Trophoblast cell (in vitro differentiated cells and primary cell): ENCODE measurements at regions not wholly inside any gene's neighbourhood (a gene's known extent, or its start where the extent isn't known, plus 50 kb on each side); places are given as distances from the start of the nearest gene placed in this dataset.

ENCODE experiments used
- DNase-seq, 2 donors: peaks; one replicate each; pipeline ENCODE4 v3.0.0-alpha.2; 2016
- H2AFZ ChIP-seq: 2 replicates; pipeline ENCODE4 v1.6.1; 2013; ENCODE audit warnings: low read length, moderate library complexity, mild to moderate bottlenecking; ENCODE audit not compliant: insufficient read depth, poor library complexity
- H2AK5ac ChIP-seq: 2 replicates; pipeline ENCODE4 v1.6.1; 2013; ENCODE audit warnings: mild to moderate bottlenecking, low read length
- H2BK120ac ChIP-seq: 2 replicates; pipeline ENCODE4 v1.6.1; 2013; ENCODE audit warnings: low read length, mild to moderate bottlenecking, moderate library complexity; ENCODE audit not compliant: insufficient read depth, poor library complexity
- H2BK12ac ChIP-seq: 2 replicates; pipeline ENCODE4 v1.6.1; 2013; ENCODE audit warnings: mild to moderate bottlenecking, low read length, moderate library complexity
- H2BK5ac ChIP-seq: 2 replicates; pipeline ENCODE4 v1.6.1; 2013; ENCODE audit warnings: low read length, low read depth, moderate library complexity, mild to moderate bottlenecking; ENCODE audit not compliant: poor library complexity
- H3K14ac ChIP-seq: 2 replicates; pipeline ENCODE4 v1.6.1; 2013; ENCODE audit warnings: mild to moderate bottlenecking, low read length
- H3K18ac ChIP-seq: 2 replicates; pipeline ENCODE4 v1.6.1; 2013; ENCODE audit warnings: mild to moderate bottlenecking, low read length
- H3K23ac ChIP-seq: 2 replicates; pipeline ENCODE4 v1.6.1; 2013; ENCODE audit warnings: low read length
- H3K27ac ChIP-seq: 2 replicates; pipeline ENCODE4 v1.5.1; 2013; ENCODE audit warnings: low read depth, mild to moderate bottlenecking, inconsistent platforms, low read length, moderate library complexity
- H3K27me3 ChIP-seq: 2 replicates; pipeline ENCODE4 v1.6.1; 2013; ENCODE audit warnings: inconsistent platforms, mild to moderate bottlenecking, low read length, moderate library complexity; ENCODE audit not compliant: insufficient read depth
- H3K36me3 ChIP-seq, 2 experiments: 1 replicate in 1 of 2; 2 replicates in 1 of 2; pipeline ENCODE4 v1.6.1; 2013; ENCODE audit warnings: low read length in 2 of 2, mild to moderate bottlenecking in 2 of 2, moderate library complexity in 1 of 2; ENCODE audit not compliant: insufficient read depth in 2 of 2, control insufficient read depth in 1 of 2
- H3K4ac ChIP-seq: 2 replicates; pipeline ENCODE4 v1.6.1; 2013; ENCODE audit warnings: low read depth, mild to moderate bottlenecking, low read length, moderate library complexity
- H3K4me1 ChIP-seq, 2 experiments: 1 replicate in 1 of 2; 2 replicates in 1 of 2; pipeline ENCODE4 v1.6.1; 2013; ENCODE audit warnings: low read length in 2 of 2, mild to moderate bottlenecking in 2 of 2, moderate library complexity in 1 of 2; ENCODE audit not compliant: insufficient read depth in 2 of 2, control insufficient read depth in 1 of 2
- H3K4me2 ChIP-seq: 2 replicates; pipeline ENCODE4 v1.6.1; 2013; ENCODE audit warnings: inconsistent platforms, mild to moderate bottlenecking, low read length, moderate library complexity
- H3K4me3 ChIP-seq: 2 replicates; pipeline ENCODE4 v1.5.1; 2013; ENCODE audit warnings: mild to moderate bottlenecking, low read depth, low read length, inconsistent platforms
- H3K79me1 ChIP-seq: one replicate; pipeline ENCODE4 v1.6.1; 2013; ENCODE audit warnings: low read length
- H3K79me2 ChIP-seq: 2 replicates; pipeline ENCODE4 v1.6.1; 2013; ENCODE audit warnings: low read length, mild to moderate bottlenecking; ENCODE audit not compliant: control insufficient read depth, insufficient read depth, poor library complexity
- H3K9ac ChIP-seq: 2 replicates; pipeline ENCODE4 v1.6.1; 2013; ENCODE audit warnings: mild to moderate bottlenecking, low read length
- H3K9me3 ChIP-seq: 2 replicates; pipeline ENCODE4 v1.6.1; 2013; ENCODE audit warnings: low read depth, mild to moderate bottlenecking, control low read depth, inconsistent platforms, low read length; ENCODE audit not compliant: insufficient read depth
- H4K12ac ChIP-seq: 2 replicates; pipeline ENCODE4 v1.6.1; 2013; ENCODE audit warnings: low read depth, mild to moderate bottlenecking, low read length, moderate library complexity
- H4K8ac ChIP-seq: 2 replicates; pipeline ENCODE4 v1.6.1; 2013; ENCODE audit warnings: low read depth, mild to moderate bottlenecking, low read length, moderate library complexity
- H4K91ac ChIP-seq: one replicate; pipeline ENCODE4 v1.6.1; 2013; ENCODE audit warnings: low read depth, mild to moderate bottlenecking, low read length, moderate library complexity
- whole genome bisulfite sequencing: extraction: QIAGEN DNeasy Blood & Tissue Kit; methylation state at CpG from one replicate; pipeline ENCODE4 v1.1.7; 2013; ENCODE audit warnings: missing lambda C conversion rate; ENCODE audit not compliant: insufficient read length, insufficient coverage; ENCODE audit errors: extremely low coverage; 5-methylcytosine and 5-hydroxymethylcytosine counted together

DNA sequence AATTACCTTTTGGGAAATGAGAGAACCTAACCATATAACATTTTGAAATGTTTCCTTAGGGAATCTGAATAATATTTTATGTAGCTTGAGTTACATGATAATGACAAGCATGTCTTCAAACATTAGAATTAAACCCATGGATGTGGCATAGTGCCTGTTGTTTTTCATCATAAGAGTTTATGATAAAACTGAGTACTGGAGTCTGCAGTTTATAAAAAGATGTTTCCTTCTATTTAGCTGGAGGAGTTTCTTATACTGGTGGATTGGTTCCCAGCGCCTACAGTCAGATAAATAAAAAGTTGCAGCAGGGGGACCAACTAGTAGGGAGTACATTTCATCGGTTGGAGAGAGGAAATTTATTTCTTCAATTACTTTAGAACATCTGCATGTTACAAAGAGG is 70.1 kb upstream of the PCDH18 start:
- no peak overlapping the region for H3K4ac ChIP-seq
- no peak overlapping the region for H2BK120ac ChIP-seq
- no peak overlapping the region for H3K4me3 ChIP-seq
- no peak for DNase-seq
- H3K4me1 ChIP-seq: peaks cover 0 to 7% of the 10 kb centered on the region in 2 experiments
- no peak overlapping the region for H4K91ac ChIP-seq
- no peak overlapping the region for H2AFZ ChIP-seq
- no peak overlapping the region for H3K9ac ChIP-seq
- H3K4me2 ChIP-seq: no peak overlapping the region
- no peak overlapping the region for H3K18ac ChIP-seq
- no peak overlapping the region for H3K23ac ChIP-seq
- H3K27me3 ChIP-seq: no peaks in the 10 kb centered on the region
- H4K12ac ChIP-seq: no peak overlapping the region
- H4K8ac ChIP-seq: no peak overlapping the region
- H3K14ac ChIP-seq: no peak overlapping the region
- WGBS: no CpG with 5 or more reads among the region's 2 CpGs
- H3K79me1 ChIP-seq: peaks cover 10% of the 10 kb centered on the region
- no peaks in the 10 kb centered on the region for H3K9me3 ChIP-seq
- no peak overlapping the region for H2BK12ac ChIP-seq
- H2AK5ac ChIP-seq: no peak overlapping the region
- H3K36me3 ChIP-seq: no peaks in the 10 kb centered on the region
- H3K79me2 ChIP-seq: peaks cover 1% of the 10 kb centered on the region
- H3K27ac ChIP-seq: peak overlapping the region; percentile 77
- H2BK5ac ChIP-seq: no peak overlapping the region

DNA sequence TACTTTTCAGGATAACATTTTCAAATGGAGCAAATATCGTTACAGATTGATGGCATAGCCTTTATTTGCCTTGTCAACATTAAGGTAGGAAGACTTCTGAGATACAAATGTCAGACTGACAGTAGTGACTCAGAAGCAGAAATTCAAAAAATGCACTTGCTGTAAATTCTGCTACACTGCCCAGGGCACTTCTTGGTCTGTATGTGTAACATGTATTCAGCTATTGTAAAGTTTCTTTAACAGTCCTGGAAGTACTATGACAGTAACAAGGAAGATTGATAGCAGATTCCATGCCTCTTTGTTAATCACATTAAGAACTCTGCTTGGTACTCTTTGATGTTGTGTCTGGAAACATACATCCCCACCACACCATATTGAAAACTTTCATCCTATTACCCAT is 69.6 kb upstream of the PCDH18 start:
- H3K27me3 ChIP-seq: no peaks in the 10 kb centered on the region
- peaks cover 7% of the 10 kb centered on the region for H3K79me1 ChIP-seq
- H4K8ac ChIP-seq: no peak overlapping the region
- no peak overlapping the region for H2AK5ac ChIP-seq
- peaks cover 0 to 7% of the 10 kb centered on the region in 2 experiments for H3K4me1 ChIP-seq
- H3K36me3 ChIP-seq: no peaks in the 10 kb centered on the region
- H4K91ac ChIP-seq: no peak overlapping the region
- peak overlapping the region; percentile 77 for H3K27ac ChIP-seq
- H2AFZ ChIP-seq: no peak overlapping the region
- H3K9ac ChIP-seq: no peak overlapping the region
- no peaks in the 10 kb centered on the region for H3K9me3 ChIP-seq
- no peak overlapping the region for H3K4ac ChIP-seq
- no peak overlapping the region for H3K14ac ChIP-seq
- peak; percentile 69 to 79 for DNase-seq
- no peak overlapping the region for H3K23ac ChIP-seq
- peak overlapping the region; percentile 62 for H2BK120ac ChIP-seq
- H3K4me3 ChIP-seq: no peak overlapping the region
- no peak overlapping the region for H2BK12ac ChIP-seq
- no peak overlapping the region for H3K18ac ChIP-seq
- H3K4me2 ChIP-seq: no peak overlapping the region
- peaks cover 1% of the 10 kb centered on the region for H3K79me2 ChIP-seq
- no CpG with 5 or more reads among the region's 1 CpG for WGBS
- H4K12ac ChIP-seq: no peak overlapping the region
- H2BK5ac ChIP-seq: no peak overlapping the region

DNA sequence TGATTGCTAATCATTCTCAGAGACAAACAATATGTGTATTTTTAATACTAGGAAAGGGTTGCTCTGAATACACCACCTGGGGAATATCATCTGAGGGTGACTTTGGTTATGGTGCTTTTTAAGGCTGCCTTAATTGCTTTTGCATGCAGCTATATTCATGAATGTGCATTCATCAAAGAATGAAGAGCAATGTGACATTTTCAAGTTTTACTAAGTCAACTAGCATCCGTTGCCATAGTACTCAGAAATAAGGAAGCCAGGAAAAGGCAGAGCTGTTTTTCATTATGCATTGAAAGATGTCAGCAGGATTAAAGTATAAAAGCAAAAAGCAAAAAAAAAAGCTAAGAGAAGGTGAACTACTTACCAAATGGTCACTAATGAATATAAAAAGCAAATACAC is 67.4 kb upstream of the PCDH18 start:
- DNase-seq: no peak

DNA sequence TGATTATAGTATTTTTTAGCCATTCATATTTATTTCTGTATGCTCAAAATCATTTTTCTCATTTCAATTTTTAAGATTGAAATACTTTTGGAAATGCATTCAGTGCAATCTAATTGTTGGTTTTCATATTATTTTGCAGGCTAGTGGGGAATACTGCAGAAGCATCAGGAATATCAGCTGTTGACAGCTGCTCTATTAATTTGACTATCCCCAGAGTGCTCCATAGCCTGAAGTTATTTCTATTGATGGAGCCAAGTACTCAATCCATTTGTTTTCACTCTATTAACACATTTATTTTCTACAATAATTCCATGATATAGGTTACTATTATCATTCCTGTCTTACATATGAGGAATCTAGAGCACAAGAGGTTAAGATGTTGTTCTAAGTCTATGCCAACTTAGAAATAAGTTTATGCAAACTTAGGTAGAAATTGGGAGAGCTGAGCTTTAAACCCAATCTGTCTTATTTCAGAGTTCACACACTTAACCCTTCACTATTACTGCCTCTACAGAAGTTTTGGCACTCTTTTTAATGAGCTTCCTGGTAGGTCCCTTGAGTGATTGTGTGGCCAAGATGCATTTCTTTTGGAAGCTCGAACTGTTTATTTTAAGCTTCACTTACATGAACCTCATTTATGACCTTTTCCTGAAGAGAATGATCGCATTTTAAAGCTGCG is 65.6 kb upstream of the PCDH18 start:
- Histone ChIP-seq H3K4me2 (no peak overlapping the region), H3K4me3 (no peak overlapping the region), H4K12ac (no peak overlapping the region), H3K9me3 (no peaks in the 10 kb centered on the region), H3K79me2 (no peaks in the 10 kb centered on the region), H2AK5ac (no peak overlapping the region), H3K36me3 (no peaks in the 10 kb centered on the region), H3K27ac (no peak overlapping the region), H2BK5ac (no peak overlapping the region), H3K27me3 (no peaks in the 10 kb centered on the region), H3K9ac (no peak overlapping the region), H4K8ac (no peak overlapping the region), H2AFZ (no peak overlapping the region), H3K4ac (no peak overlapping the region), H4K91ac (no peak overlapping the region), H2BK12ac (no peak overlapping the region), H3K79me1 (peaks cover 3% of the 10 kb centered on the region), H3K14ac (no peak overlapping the region), H3K23ac (no peak overlapping the region), H3K4me1 (peaks cover 0 to 2% of the 10 kb centered on the region in 2 experiments), H2BK120ac (no peak overlapping the region), H3K18ac (no peak overlapping the region)
- DNase-seq: no peak
- WGBS: no CpG with 5 or more reads among the region's 3 CpGs

More for the DNA sequence above, 67.4 kb upstream of the PCDH18 start:
- Histone ChIP-seq H2BK5ac (no peak overlapping the region), H4K8ac (no peak overlapping the region), H3K14ac (no peak overlapping the region), H3K79me1 (peaks cover 7% of the 10 kb centered on the region), H3K4ac (no peak overlapping the region), H3K79me2 (peaks cover 1% of the 10 kb centered on the region), H3K4me3 (no peak overlapping the region), H2BK120ac (no peak overlapping the region), H4K12ac (no peak overlapping the region), H3K27ac (no peak overlapping the region), H3K9ac (no peak overlapping the region), H2AFZ (no peak overlapping the region), H2BK12ac (no peak overlapping the region), H3K27me3 (no peaks in the 10 kb centered on the region), H3K18ac (no peak overlapping the region), H3K36me3 (no peaks in the 10 kb centered on the region), H3K23ac (no peak overlapping the region), H4K91ac (no peak overlapping the region), H3K4me2 (no peak overlapping the region), H3K9me3 (no peaks in the 10 kb centered on the region), H2AK5ac (no peak overlapping the region), H3K4me1 (peaks cover 0 to 7% of the 10 kb centered on the region in 2 experiments)
- WGBS: no CpG with 5 or more reads among the region's 1 CpG
